Islet precursor cell (in vitro differentiated cells): ENCODE measurements at regions not wholly inside any gene's neighbourhood (a gene's known extent, or its start where the extent isn't known, plus 50 kb on each side); places are given as distances from the start of the nearest gene placed in this dataset.

Experiments used
- DNase-seq: peaks from one replicate; pipeline ENCODE4 v3.0.0-alpha.2; 2018

- no peak for DNase-seq
Measured at GRCh38 chr2:5111581-5111980, 580.6 kb upstream of the SOX11 start.

- DNase-seq = no peak
Measured at GRCh38 chr2:5119046-5119445, 573.1 kb upstream of the SOX11 start.

- DNase-seq = no peak
Measured at GRCh38 chr2:5121121-5121520, 571.1 kb upstream of the SOX11 start.

GRCh38 chr2:5121642-5122041, 570.5 kb upstream of the SOX11 start:
- peak; percentile 78 for DNase-seq

GRCh38 chr2:5123582-5124196, 568.5 kb upstream of the SOX11 start:
- DNase-seq = no peak

GRCh38 chr2:5125017-5125730, 567.0 kb upstream of the SOX11 start:
- DNase-seq = no peak

GRCh38 chr2:5132281-5132680, 559.9 kb upstream of the SOX11 start:
- DNase-seq = no peak

- DNase-seq = no peak
Measured at GRCh38 chr2:5140347-5140746, 551.8 kb upstream of the SOX11 start.

GRCh38 chr2:5144159-5144558, 548.0 kb upstream of the SOX11 start:
- no peak for DNase-seq

- DNase-seq = no peak
Measured at GRCh38 chr2:5145053-5145452, 547.1 kb upstream of the SOX11 start.

- DNase-seq = no peak
Measured at GRCh38 chr2:5145801-5146200, 546.4 kb upstream of the SOX11 start.

GRCh38 chr2:5148392-5149085, 543.6 kb upstream of the SOX11 start:
- no peak for DNase-seq

GRCh38 chr2:5150871-5151270, 541.3 kb upstream of the SOX11 start:
- DNase-seq = no peak

GRCh38 chr2:5164776-5165525, 527.2 kb upstream of the SOX11 start:
- peak; percentile 67 for DNase-seq

- DNase-seq = no peak
Measured at GRCh38 chr2:5172923-5173322, 519.3 kb upstream of the SOX11 start.

GRCh38 chr2:5173876-5174535, 518.2 kb upstream of the SOX11 start:
- DNase-seq = no peak

GRCh38 chr2:5175231-5175630, 517.0 kb upstream of the SOX11 start:
- no peak for DNase-seq

GRCh38 chr2:5176764-5177163, 515.4 kb upstream of the SOX11 start:
- no peak for DNase-seq

- no peak for DNase-seq
Measured at GRCh38 chr2:5183031-5183430, 509.2 kb upstream of the SOX11 start.

GRCh38 chr2:5187283-5187682, 504.9 kb upstream of the SOX11 start:
- no peak for DNase-seq

- DNase-seq = no peak
Measured at GRCh38 chr2:5188636-5189035, 503.5 kb upstream of the SOX11 start.

GRCh38 chr2:5190023-5190422, 502.2 kb upstream of the SOX11 start:
- DNase-seq = no peak

- DNase-seq = no peak
Measured at GRCh38 chr2:5195636-5196035, 496.5 kb upstream of the SOX11 start.
